ENCODE measurements at regions not wholly inside any gene's neighbourhood (a gene's known extent, or its start where the extent isn't known, plus 50 kb on each side); places are given as distances from the start of the nearest gene placed in this dataset.

DNA sequence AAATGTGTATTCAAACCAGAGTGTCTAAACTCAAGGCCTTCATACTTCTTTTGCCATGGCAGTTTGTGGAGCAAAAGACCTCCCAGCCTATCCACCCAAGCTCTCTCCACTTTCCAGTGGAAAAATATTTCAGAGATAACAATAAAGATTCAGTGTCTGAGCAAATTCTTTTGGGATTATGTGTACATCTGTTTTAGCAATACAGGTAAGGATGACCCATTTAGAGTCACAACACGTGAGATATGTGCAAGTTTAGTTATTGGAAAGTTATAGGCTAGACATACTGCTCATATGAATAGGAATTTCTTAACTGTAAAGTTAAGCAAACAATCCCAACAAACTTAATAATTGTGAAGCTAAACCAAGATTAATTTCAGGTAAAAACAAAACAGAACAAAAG, 174.5 kb upstream of the LRIG1 start:
- no peaks in the 10 kb centered on the region for H3K79me2 ChIP-seq (ENCODE audit: insufficient read depth, low read length)
- peaks cover 27% of the 10 kb centered on the region for H3K27me3 ChIP-seq (ENCODE audit: insufficient read depth, low read length)
- TF ChIP-seq EGR1 (IDR thresholded peaks at IDR 0.05; ENCODE audit: low read depth), result no peak
- no peak overlapping the region for H3K4me2 ChIP-seq (ENCODE audit: low read length)
- H3K9ac ChIP-seq (ENCODE audit: low read length), result no peak overlapping the region
- ChIA-PET RAD21 (ENCODE audit: low non-redundant PET in 1 of 2, low total read pairs in 2 of 2, uncharacterized antibody in 2 of 2, unreplicated experiment in 2 of 2) (no interaction called here), CTCF (no interaction called here), POLR2A (no interaction called here)
- no peaks in the 10 kb centered on the region for H3K4me1 ChIP-seq (ENCODE audit: control insufficient read depth in 1 of 2, insufficient read depth in 2 of 2, low read length in 2 of 2)
- H3K4me3 ChIP-seq (replicated peaks in 1 of 2; ENCODE audit: low read depth in 1 of 2, low read length in 2 of 2), result no peak overlapping the region
- no peaks in the 10 kb centered on the region for H3K36me3 ChIP-seq (ENCODE audit: control insufficient read depth in 1 of 2, insufficient read depth in 2 of 2, low read length in 2 of 2)
- H3K9me3 ChIP-seq (ENCODE audit: control insufficient read depth in 1 of 2, insufficient read depth in 1 of 2, low read depth in 1 of 2, low read length in 2 of 2), result no peaks in the 10 kb centered on the region
- no peak overlapping the region for H3K27ac ChIP-seq (ENCODE audit: low read depth, low read length)
- H4K20me1 ChIP-seq (ENCODE audit: insufficient read depth), result no peaks in the 10 kb centered on the region
- no peak overlapping the region for H2AFZ ChIP-seq (ENCODE audit: low read depth, low read length, poor library complexity, severe bottlenecking)
- no peaks in the 10 kb centered on the region for H3K9me2 ChIP-seq (ENCODE audit: insufficient read depth)
- ATAC-seq (no peak), DNase-seq (ENCODE audit: low read depth, low spot score) (no peak)
- intact Hi-C loops (cut with micrococcal nuclease), result no loop called here
- no TSS peak for BruUV-seq (replicated peaks)

DNA sequence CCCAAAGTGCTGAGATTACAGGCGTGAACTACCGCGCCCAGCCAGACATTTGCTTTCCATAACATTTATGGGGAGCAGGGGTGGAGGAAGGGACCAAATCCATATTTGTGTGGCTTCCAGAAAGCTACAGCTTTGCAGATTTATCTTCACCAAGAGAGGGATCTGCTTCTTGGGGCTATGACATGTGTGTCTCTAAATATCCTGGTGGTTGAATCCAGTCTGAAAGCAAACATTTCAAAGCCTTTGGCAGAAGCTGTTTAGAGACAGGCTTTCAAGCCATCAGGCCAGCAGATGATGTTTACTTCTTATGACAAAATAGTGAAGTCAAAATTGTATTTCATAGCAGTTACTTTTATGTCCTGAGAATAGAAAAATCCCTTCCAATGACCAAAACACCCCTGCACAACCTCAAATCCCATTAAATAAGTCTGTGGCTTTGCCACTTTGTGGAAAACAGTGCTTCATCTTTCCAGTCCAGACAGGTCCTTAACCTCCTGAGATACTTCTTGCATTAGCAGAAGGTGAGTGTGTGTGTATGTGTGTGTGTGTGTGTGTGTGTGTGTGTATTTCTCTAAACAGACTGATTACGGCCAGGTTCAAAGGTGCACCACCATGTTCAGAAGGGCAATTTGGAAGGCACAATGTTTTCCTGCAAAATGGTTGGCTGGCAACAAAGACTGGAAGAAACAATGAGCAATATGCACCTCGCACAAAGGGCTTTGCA, 191.4 kb upstream of the LRIG1 start:
- Histone ChIP-seq H3K36me3 (ENCODE audit: control insufficient read depth in 1 of 2, insufficient read depth in 2 of 2, low read length in 2 of 2) (no peaks in the 10 kb centered on the region), H3K27ac (ENCODE audit: low read depth, low read length) (no peak overlapping the region), H2AFZ (ENCODE audit: low read depth, low read length, poor library complexity, severe bottlenecking) (no peak overlapping the region), H3K9ac (ENCODE audit: low read length) (no peak overlapping the region), H3K79me2 (ENCODE audit: insufficient read depth, low read length) (no peaks in the 10 kb centered on the region), H3K4me1 (ENCODE audit: control insufficient read depth in 1 of 2, insufficient read depth in 2 of 2, low read length in 2 of 2) (no peaks in the 10 kb centered on the region), H4K20me1 (ENCODE audit: insufficient read depth) (no peaks in the 10 kb centered on the region), H3K4me2 (ENCODE audit: low read length) (no peak overlapping the region), H3K9me3 (ENCODE audit: control insufficient read depth in 1 of 2, insufficient read depth in 1 of 2, low read depth in 1 of 2, low read length in 2 of 2) (no peaks in the 10 kb centered on the region), H3K27me3 (ENCODE audit: insufficient read depth, low read length) (peaks cover 23% of the 10 kb centered on the region), H3K9me2 (ENCODE audit: insufficient read depth) (no peaks in the 10 kb centered on the region), H3K4me3 (replicated peaks in 1 of 2; ENCODE audit: low read depth in 1 of 2, low read length in 2 of 2) (no peak overlapping the region)
- DNase-seq (ENCODE audit: low read depth, low spot score) (no peak), ATAC-seq (no peak)
- POLR2A ChIA-PET, result no interaction called here
- TF ChIP-seq MAX (IDR thresholded peaks at IDR 0.05) (no peak), POLR2AphosphoS5 (IDR thresholded peaks at IDR 0.05; ENCODE audit: low read depth, low read length) (no peak), EZH2phosphoT487 (IDR thresholded peaks at IDR 0.05; ENCODE audit: borderline replicate concordance) (no peak)
- no TSS peak for BruUV-seq (replicated peaks)
- intact Hi-C loops (cut with micrococcal nuclease), result no loop called here
- CTCF ChIA-PET, result no interaction called here
- RAD21 ChIA-PET (ENCODE audit: low non-redundant PET in 1 of 2, low total read pairs in 2 of 2, uncharacterized antibody in 2 of 2, unreplicated experiment in 2 of 2), result no interaction called here

All from HCT116 (cell line).